WERI-Rb-1 (cell line): ENCODE measurements at regions not wholly inside any gene's neighbourhood (a gene's known extent, or its start where the extent isn't known, plus 50 kb on each side); places are given as distances from the start of the nearest gene placed in this dataset.

Source experiments
- DNase-seq: peaks from one replicate; pipeline ENCODE4 v3.0.0-alpha.2; 2020
- H3K27ac ChIP-seq: fragments of 250-450 bp; sonication (Bioruptor Pico); 2 replicates; pipeline ENCODE4 v1.5.1; 2020; ENCODE audit warnings: mild to moderate bottlenecking, moderate library complexity
- H3K27me3 ChIP-seq: fragments of 250-450 bp; sonication (Bioruptor Pico); 2 replicates; pipeline ENCODE4 v1.5.1; 2021; ENCODE audit warnings: mild to moderate bottlenecking, low read depth, moderate library complexity; ENCODE audit not compliant: insufficient read depth, severe bottlenecking
- H3K36me3 ChIP-seq: fragments of 250-450 bp; sonication (Bioruptor Pico); 2 replicates; pipeline ENCODE4 v1.5.1; 2020; ENCODE audit warnings: mild to moderate bottlenecking, moderate library complexity
- H3K4me3 ChIP-seq: 2 replicates; pipeline ENCODE4 v1.5.1; 2011; ENCODE audit warnings: low read depth, mild to moderate bottlenecking, control low read depth, low read length
- H3K9me3 ChIP-seq: fragments of 250-450 bp; sonication (Bioruptor Pico); 2 replicates; pipeline ENCODE4 v1.5.1; 2021; ENCODE audit warnings: mild to moderate bottlenecking, moderate library complexity; ENCODE audit not compliant: severe bottlenecking
- CTCF ChIP-seq: IDR thresholded peaks from 2 replicates; pipeline ENCODE4 v1.5.1; 2011; ENCODE audit warnings: low read depth, mild to moderate bottlenecking, control low read depth, inconsistent platforms, low read length

- DNase-seq, result no peak
- Histone ChIP-seq H3K27me3 (peaks cover 93% of the 10 kb centered on the region), H3K36me3 (no peaks in the 10 kb centered on the region), H3K27ac (no peak overlapping the region), H3K9me3 (peaks cover 3% of the 10 kb centered on the region), H3K4me3 (no peak overlapping the region)
- TF ChIP-seq CTCF, result no peak
Observed at GRCh38 chr15:29475096-29475495, 205.5 kb upstream of the NSMCE3 start.

DNA sequence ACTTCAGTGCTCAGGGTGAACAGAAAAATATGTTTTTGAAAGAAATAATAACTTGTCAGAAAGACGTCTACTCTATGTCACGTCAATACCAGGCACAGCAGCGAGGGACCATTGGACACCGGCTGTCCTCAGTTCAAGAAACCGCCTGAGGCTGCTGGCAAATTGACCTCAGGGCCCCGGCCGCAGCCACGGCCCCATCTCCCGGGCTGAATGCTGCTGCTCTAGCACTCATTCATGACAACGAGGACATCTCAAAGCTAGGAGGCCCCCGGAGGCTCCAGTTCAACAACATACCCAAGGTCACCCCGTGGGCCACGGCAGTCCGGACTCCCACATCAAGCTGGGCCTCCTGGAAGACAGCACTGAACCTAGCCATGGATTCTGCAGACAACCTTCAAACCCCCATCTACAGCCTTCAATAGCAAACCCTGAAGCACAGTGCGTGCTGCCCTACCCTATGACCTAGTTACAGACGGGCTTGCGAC, 204.0 kb upstream of the NSMCE3 start:
- Histone ChIP-seq H3K27me3 (peaks cover 96% of the 10 kb centered on the region), H3K27ac (no peak overlapping the region), H3K9me3 (peaks cover 3% of the 10 kb centered on the region), H3K4me3 (no peak overlapping the region), H3K36me3 (no peaks in the 10 kb centered on the region)
- no peak for DNase-seq
- no peak for TF ChIP-seq CTCF

DNA sequence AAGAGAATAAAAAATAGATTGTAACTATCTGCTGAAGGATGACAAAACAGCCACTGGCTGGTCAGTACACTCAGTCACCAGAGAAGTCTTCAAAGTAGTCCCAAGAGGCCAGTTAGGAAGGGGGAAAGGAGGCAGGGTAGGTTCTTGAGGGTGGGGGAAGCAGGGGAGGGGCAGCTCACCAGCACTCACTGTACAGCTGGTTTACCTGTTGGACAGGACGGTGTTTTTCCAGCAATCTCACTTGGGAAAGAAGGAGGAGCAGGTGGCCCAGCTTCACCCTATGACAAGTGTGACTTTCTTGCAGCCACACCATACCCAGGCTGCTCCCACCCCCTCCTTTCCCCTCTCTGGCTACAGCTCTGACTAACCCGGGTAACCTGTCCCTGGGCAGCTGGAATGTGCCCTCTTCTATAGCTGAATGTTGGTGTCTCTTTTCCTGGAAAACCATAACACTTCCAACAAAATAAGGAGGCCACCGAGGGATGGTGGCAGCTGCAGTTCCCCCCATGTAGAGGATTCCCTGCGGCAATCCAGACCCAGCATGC, 203.4 kb upstream of the NSMCE3 start:
- no peak for TF ChIP-seq CTCF
- Histone ChIP-seq H3K27ac (no peak overlapping the region), H3K36me3 (no peaks in the 10 kb centered on the region)

GRCh38 chr15:29471757-29472156, 202.1 kb upstream of the NSMCE3 start:
- H3K9me3 ChIP-seq, result no peaks in the 10 kb centered on the region
- H3K36me3 ChIP-seq, result no peaks in the 10 kb centered on the region
- no peak overlapping the region for H3K27ac ChIP-seq
- no peak overlapping the region for H3K4me3 ChIP-seq
- H3K27me3 ChIP-seq, result peaks cover 98% of the 10 kb centered on the region
- TF ChIP-seq CTCF, result no peak
- DNase-seq, result no peak

More for the DNA sequence above, 203.4 kb upstream of the NSMCE3 start:
- H3K4me3 ChIP-seq, result no peak overlapping the region
- H3K27me3 ChIP-seq, result peaks cover 97% of the 10 kb centered on the region
- H3K9me3 ChIP-seq, result no peaks in the 10 kb centered on the region
- no peak for DNase-seq

DNA sequence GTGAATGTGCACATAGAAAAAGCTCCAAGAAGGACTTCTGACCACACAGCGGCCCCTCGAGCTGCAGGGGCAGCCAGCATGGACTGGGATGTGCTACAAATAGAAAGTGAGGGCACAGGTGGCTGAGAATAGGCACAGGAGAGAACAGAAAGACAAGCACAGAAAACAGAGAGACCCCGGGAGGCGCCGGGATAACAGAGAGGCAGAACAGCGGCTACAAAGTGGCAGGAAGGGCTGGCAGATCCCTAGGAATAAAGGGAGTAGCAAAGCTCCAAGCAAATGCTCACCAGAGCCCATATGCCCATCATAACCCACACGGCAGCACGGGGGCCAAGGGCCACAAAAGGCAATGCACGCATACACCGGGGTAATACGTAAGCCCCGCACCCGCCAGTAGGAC, 201.7 kb upstream of the NSMCE3 start:
- DNase-seq, result no peak
- peaks cover 93% of the 10 kb centered on the region for H3K27me3 ChIP-seq
- no peak for TF ChIP-seq CTCF
- H3K4me3 ChIP-seq, result no peak overlapping the region
- no peaks in the 10 kb centered on the region for H3K9me3 ChIP-seq
- no peaks in the 10 kb centered on the region for H3K36me3 ChIP-seq
- H3K27ac ChIP-seq, result no peak overlapping the region

- DNase-seq, result no peak
- Histone ChIP-seq H3K27ac (no peak overlapping the region), H3K36me3 (no peaks in the 10 kb centered on the region), H3K27me3 (peaks cover 89% of the 10 kb centered on the region), H3K4me3 (no peak overlapping the region), H3K9me3 (no peaks in the 10 kb centered on the region)
- no peak for TF ChIP-seq CTCF
Observed at GRCh38 chr15:29470794-29471193, 201.2 kb upstream of the NSMCE3 start.
